GM18868 (cell line): ENCODE measurements at regions not wholly inside any gene's neighbourhood (a gene's known extent, or its start where the extent isn't known, plus 50 kb on each side); places are given as distances from the start of the nearest gene placed in this dataset.
A peak's percentile ranks its signal among the peaks of the same experiment; 100 is the strongest.

Source experiments
- ATAC-seq: cut with Tn5 transposase; IDR thresholded peaks from one replicate; pipeline ENCODE4 v1.9.1; 2021; ENCODE audit warnings: mild to moderate bottlenecking, moderate library complexity; ENCODE audit not compliant: unreplicated experiment

- no peak for ATAC-seq
Observed at GRCh38 chr13:47829690-47830089, 171.4 kb downstream of the SUCLA2 start.

- no peak for ATAC-seq
Observed at GRCh38 chr13:47826471-47826870, 174.6 kb downstream of the SUCLA2 start.

GRCh38 chr13:47822036-47822435 is 179.0 kb downstream of the SUCLA2 start:
- no peak for ATAC-seq

GRCh38 chr13:47816831-47817230 is 184.2 kb downstream of the SUCLA2 start:
- no peak for ATAC-seq

GRCh38 chr13:47813718-47814117 is 187.4 kb downstream of the SUCLA2 start:
- ATAC-seq, result no peak

- ATAC-seq, result no peak
Observed at GRCh38 chr13:47809411-47809810, 191.7 kb downstream of the SUCLA2 start.

GRCh38 chr13:47803131-47803530 is 197.9 kb downstream of the SUCLA2 start:
- no peak for ATAC-seq

- no peak for ATAC-seq
Observed at GRCh38 chr13:47801555-47801954, 199.5 kb downstream of the SUCLA2 start.

- ATAC-seq, result no peak
Observed at GRCh38 chr13:47800593-47800992, 200.5 kb downstream of the SUCLA2 start.

GRCh38 chr13:47798906-47799305 is 202.2 kb downstream of the SUCLA2 start:
- no peak for ATAC-seq

- no peak for ATAC-seq
Observed at GRCh38 chr13:47798194-47798593, 202.9 kb downstream of the SUCLA2 start.

GRCh38 chr13:47796816-47797215 is 204.3 kb downstream of the SUCLA2 start:
- no peak for ATAC-seq

- peak; percentile 54 for ATAC-seq
Observed at GRCh38 chr13:47794963-47795362, 206.1 kb downstream of the SUCLA2 start.

- ATAC-seq, result no peak
Observed at GRCh38 chr13:47790755-47791154, 210.3 kb downstream of the SUCLA2 start.

GRCh38 chr13:47788844-47789243 is 212.2 kb downstream of the SUCLA2 start:
- ATAC-seq, result no peak

- ATAC-seq, result peak; percentile 11
Observed at GRCh38 chr13:47774671-47774994, 226.4 kb downstream of the SUCLA2 start.

GRCh38 chr13:47764817-47765216 is 236.3 kb downstream of the SUCLA2 start:
- ATAC-seq, result no peak

GRCh38 chr13:47757466-47758080 is 243.5 kb downstream of the SUCLA2 start:
- no peak for ATAC-seq

- ATAC-seq, result no peak
Observed at GRCh38 chr13:47747901-47748300, 253.2 kb downstream of the SUCLA2 start.

GRCh38 chr13:47726394-47726793 is 274.7 kb downstream of the SUCLA2 start:
- peak; percentile 67 for ATAC-seq

- no peak for ATAC-seq
Observed at GRCh38 chr13:47723898-47724297, 277.2 kb downstream of the SUCLA2 start.

- no peak for ATAC-seq
Observed at GRCh38 chr13:47719164-47719563, 281.9 kb downstream of the SUCLA2 start.

GRCh38 chr13:47718556-47718955 is 282.5 kb downstream of the SUCLA2 start:
- ATAC-seq, result no peak
